ENCODE measurements at regions not wholly inside any gene's neighbourhood (a gene's known extent, or its start where the extent isn't known, plus 50 kb on each side); places are given as distances from the start of the nearest gene placed in this dataset.

- Histone ChIP-seq H3K4me3 (ENCODE audit: insufficient read depth, low read depth, low read length) (no peak overlapping the region), H3K36me3 (ENCODE audit: control insufficient read depth, insufficient read depth, low read length) (no peaks in the 10 kb centered on the region), H3K9me3 (ENCODE audit: control insufficient read depth, low read length) (no peaks in the 10 kb centered on the region), H3K27ac (ENCODE audit: insufficient read depth, low read depth, low read length, poor library complexity, severe bottlenecking) (no peak overlapping the region), H3K4me1 (ENCODE audit: control insufficient read depth, insufficient read depth, low read length) (no peaks in the 10 kb centered on the region), H3K27me3 (ENCODE audit: control insufficient read depth, insufficient read depth, low read length, poor library complexity, severe bottlenecking) (no peaks in the 10 kb centered on the region)
- 92 to 94% methylated on average over 4 of the region's 4 CpGs for WGBS, 2 experiments
Measured at GRCh38 chr12:43113616-43114015, 438.4 kb downstream of the ADAMTS20 start.

GRCh38 chr12:43113135-43113534, 438.9 kb downstream of the ADAMTS20 start:
- WGBS, 2 experiments: 79 to 85% methylated on average over 2 of the region's 2 CpGs
- Histone ChIP-seq H3K4me3 (ENCODE audit: insufficient read depth, low read depth, low read length) (no peak overlapping the region), H3K27me3 (ENCODE audit: control insufficient read depth, insufficient read depth, low read length, poor library complexity, severe bottlenecking) (no peaks in the 10 kb centered on the region), H3K27ac (ENCODE audit: insufficient read depth, low read depth, low read length, poor library complexity, severe bottlenecking) (no peak overlapping the region), H3K36me3 (ENCODE audit: control insufficient read depth, insufficient read depth, low read length) (no peaks in the 10 kb centered on the region), H3K9me3 (ENCODE audit: control insufficient read depth, low read length) (no peaks in the 10 kb centered on the region), H3K4me1 (ENCODE audit: control insufficient read depth, insufficient read depth, low read length) (no peaks in the 10 kb centered on the region)

GRCh38 chr12:43112101-43112920, 439.7 kb downstream of the ADAMTS20 start:
- no peak overlapping the region for H3K27ac ChIP-seq (ENCODE audit: insufficient read depth, low read depth, low read length, poor library complexity, severe bottlenecking)

GRCh38 chr12:43111608-43112007, 440.4 kb downstream of the ADAMTS20 start:
- no peaks in the 10 kb centered on the region for H3K4me1 ChIP-seq (ENCODE audit: control insufficient read depth, insufficient read depth, low read length)
- H3K9me3 ChIP-seq (ENCODE audit: control insufficient read depth, low read length): no peaks in the 10 kb centered on the region
- H3K27ac ChIP-seq (ENCODE audit: insufficient read depth, low read depth, low read length, poor library complexity, severe bottlenecking): no peak overlapping the region
- no peak overlapping the region for H3K4me3 ChIP-seq (ENCODE audit: insufficient read depth, low read depth, low read length)
- H3K27me3 ChIP-seq (ENCODE audit: control insufficient read depth, insufficient read depth, low read length, poor library complexity, severe bottlenecking): no peaks in the 10 kb centered on the region
- H3K36me3 ChIP-seq (ENCODE audit: control insufficient read depth, insufficient read depth, low read length): no peaks in the 10 kb centered on the region
- WGBS, 2 experiments: 84 to 92% methylated on average over 6 of the region's 6 CpGs

More at GRCh38 chr12:43112101-43112920, 439.7 kb downstream of the ADAMTS20 start:
- Histone ChIP-seq H3K36me3 (ENCODE audit: control insufficient read depth, insufficient read depth, low read length) (no peaks in the 10 kb centered on the region), H3K4me3 (ENCODE audit: insufficient read depth, low read depth, low read length) (no peak overlapping the region), H3K27me3 (ENCODE audit: control insufficient read depth, insufficient read depth, low read length, poor library complexity, severe bottlenecking) (no peaks in the 10 kb centered on the region), H3K4me1 (ENCODE audit: control insufficient read depth, insufficient read depth, low read length) (no peaks in the 10 kb centered on the region), H3K9me3 (ENCODE audit: control insufficient read depth, low read length) (no peaks in the 10 kb centered on the region)
- 88 to 92% methylated on average over 6 to 8 of the region's 8 CpGs for WGBS, 2 experiments

- H3K9me3 ChIP-seq (ENCODE audit: control insufficient read depth, low read length): no peaks in the 10 kb centered on the region
- no peaks in the 10 kb centered on the region for H3K36me3 ChIP-seq (ENCODE audit: control insufficient read depth, insufficient read depth, low read length)
- 89 to 90% methylated on average over 2 of the region's 2 CpGs for WGBS, 2 experiments
- H3K4me1 ChIP-seq (ENCODE audit: control insufficient read depth, insufficient read depth, low read length): peaks cover 2% of the 10 kb centered on the region
- H3K4me3 ChIP-seq (ENCODE audit: insufficient read depth, low read depth, low read length): no peak overlapping the region
- no peak overlapping the region for H3K27ac ChIP-seq (ENCODE audit: insufficient read depth, low read depth, low read length, poor library complexity, severe bottlenecking)
- no peaks in the 10 kb centered on the region for H3K27me3 ChIP-seq (ENCODE audit: control insufficient read depth, insufficient read depth, low read length, poor library complexity, severe bottlenecking)
Measured at GRCh38 chr12:43109631-43110345, 442.2 kb downstream of the ADAMTS20 start.

- Histone ChIP-seq H3K4me3 (ENCODE audit: insufficient read depth, low read depth, low read length) (no peak overlapping the region), H3K4me1 (ENCODE audit: control insufficient read depth, insufficient read depth, low read length) (peaks cover 2% of the 10 kb centered on the region), H3K36me3 (ENCODE audit: control insufficient read depth, insufficient read depth, low read length) (no peaks in the 10 kb centered on the region), H3K27ac (ENCODE audit: insufficient read depth, low read depth, low read length, poor library complexity, severe bottlenecking) (no peak overlapping the region), H3K27me3 (ENCODE audit: control insufficient read depth, insufficient read depth, low read length, poor library complexity, severe bottlenecking) (no peaks in the 10 kb centered on the region), H3K9me3 (ENCODE audit: control insufficient read depth, low read length) (no peaks in the 10 kb centered on the region)
- WGBS, 2 experiments: 84% methylated on average over 3 of the region's 3 CpGs
Measured at GRCh38 chr12:43108656-43109055, 443.3 kb downstream of the ADAMTS20 start.

GRCh38 chr12:43107026-43107775, 444.8 kb downstream of the ADAMTS20 start:
- WGBS, 2 experiments: 89 to 100% methylated on average over 2 of the region's 2 CpGs
- Histone ChIP-seq H3K36me3 (ENCODE audit: control insufficient read depth, insufficient read depth, low read length) (no peaks in the 10 kb centered on the region), H3K4me1 (ENCODE audit: control insufficient read depth, insufficient read depth, low read length) (peaks cover 2% of the 10 kb centered on the region), H3K27ac (ENCODE audit: insufficient read depth, low read depth, low read length, poor library complexity, severe bottlenecking) (no peak overlapping the region), H3K4me3 (ENCODE audit: insufficient read depth, low read depth, low read length) (no peak overlapping the region), H3K9me3 (ENCODE audit: control insufficient read depth, low read length) (no peaks in the 10 kb centered on the region), H3K27me3 (ENCODE audit: control insufficient read depth, insufficient read depth, low read length, poor library complexity, severe bottlenecking) (no peaks in the 10 kb centered on the region)

- no peak overlapping the region for H3K27ac ChIP-seq (ENCODE audit: insufficient read depth, low read depth, low read length, poor library complexity, severe bottlenecking)
- WGBS, 2 experiments: 60 to 62% methylated on average over 3 of the region's 3 CpGs
- no peaks in the 10 kb centered on the region for H3K36me3 ChIP-seq (ENCODE audit: control insufficient read depth, insufficient read depth, low read length)
Measured at GRCh38 chr12:43106355-43106754, 445.6 kb downstream of the ADAMTS20 start.

GRCh38 chr12:43105426-43105981, 446.5 kb downstream of the ADAMTS20 start:
- no peak overlapping the region for H3K27ac ChIP-seq (ENCODE audit: insufficient read depth, low read depth, low read length, poor library complexity, severe bottlenecking)
- WGBS, 2 experiments: 67 to 88% methylated on average over 2 to 6 of the region's 6 CpGs
- no peaks in the 10 kb centered on the region for H3K36me3 ChIP-seq (ENCODE audit: control insufficient read depth, insufficient read depth, low read length)
- no peaks in the 10 kb centered on the region for H3K9me3 ChIP-seq (ENCODE audit: control insufficient read depth, low read length)
- H3K4me1 ChIP-seq (ENCODE audit: control insufficient read depth, insufficient read depth, low read length): peaks cover 2% of the 10 kb centered on the region
- no peak overlapping the region for H3K4me3 ChIP-seq (ENCODE audit: insufficient read depth, low read depth, low read length)
- H3K27me3 ChIP-seq (ENCODE audit: control insufficient read depth, insufficient read depth, low read length, poor library complexity, severe bottlenecking): no peaks in the 10 kb centered on the region

More at GRCh38 chr12:43106355-43106754, 445.6 kb downstream of the ADAMTS20 start:
- Histone ChIP-seq H3K9me3 (ENCODE audit: control insufficient read depth, low read length) (no peaks in the 10 kb centered on the region), H3K4me3 (ENCODE audit: insufficient read depth, low read depth, low read length) (no peak overlapping the region), H3K27me3 (ENCODE audit: control insufficient read depth, insufficient read depth, low read length, poor library complexity, severe bottlenecking) (no peaks in the 10 kb centered on the region), H3K4me1 (ENCODE audit: control insufficient read depth, insufficient read depth, low read length) (peaks cover 2% of the 10 kb centered on the region)
